Fibroblast of lung (primary cell): ENCODE measurements at regions not wholly inside any gene's neighbourhood (a gene's known extent, or its start where the extent isn't known, plus 50 kb on each side); places are given as distances from the start of the nearest gene placed in this dataset.

Experiments
- DNase-seq, 2 donors: peaks; one replicate each; pipeline versions ENCODE4 v3.0.0 to v3.0.0-alpha.2; 2010; ENCODE audit warnings: low read depth in 2 of 2
- H2AFZ ChIP-seq: 2 replicates; pipeline ENCODE4 v1.5.1; 2012; ENCODE audit warnings: low read length, control low read depth, inconsistent platforms
- H3K27ac ChIP-seq: 2 replicates; pipeline ENCODE4 v1.5.1; 2011; ENCODE audit warnings: low read length, control low read depth; ENCODE audit not compliant: insufficient read depth
- H3K27me3 ChIP-seq: 2 replicates; pipeline ENCODE4 v1.5.1; 2011; ENCODE audit warnings: mild to moderate bottlenecking, low read length; ENCODE audit not compliant: control insufficient read depth, insufficient read depth
- H3K36me3 ChIP-seq: 2 replicates; pipeline ENCODE4 v1.5.1; 2011; ENCODE audit warnings: low read length; ENCODE audit not compliant: control insufficient read depth, insufficient read depth
- H3K4me1 ChIP-seq: 2 replicates; pipeline ENCODE4 v1.5.1; 2011; ENCODE audit warnings: low read length; ENCODE audit not compliant: control insufficient read depth, insufficient read depth; ENCODE audit errors: extremely low read depth
- H3K4me2 ChIP-seq: 2 replicates; pipeline ENCODE4 v1.5.1; 2011; ENCODE audit warnings: low read length, control low read depth; ENCODE audit not compliant: insufficient read depth; ENCODE audit errors: extremely low read depth
- H3K4me3 ChIP-seq, 4 experiments: fragments of 200-600 bp in 1 of 4; sonication (generic) in 1 of 4; replicated peaks in 1 of 4; 2 replicates each; pipeline ENCODE4 v1.5.1; 2011 to 2016; ENCODE audit warnings: low read length in 4 of 4, low read depth in 3 of 4, mild to moderate bottlenecking in 3 of 4, control low read depth in 2 of 4, inconsistent platforms in 1 of 4, mixed read lengths in 1 of 4; ENCODE audit not compliant: insufficient read depth in 1 of 4; ENCODE audit errors: control extremely low read depth in 1 of 4
- H3K79me2 ChIP-seq: 2 replicates; pipeline ENCODE4 v1.5.1; 2012; ENCODE audit warnings: mild to moderate bottlenecking, low read length, inconsistent platforms; ENCODE audit not compliant: control insufficient read depth, insufficient read depth
- H3K9ac ChIP-seq: 2 replicates; pipeline ENCODE4 v1.5.1; 2011; ENCODE audit warnings: mild to moderate bottlenecking, low read length, control low read depth; ENCODE audit not compliant: insufficient read depth
- H3K9me3 ChIP-seq: 2 replicates; pipeline ENCODE4 v1.5.1; 2012; ENCODE audit warnings: low read depth, low read length; ENCODE audit not compliant: control insufficient read depth, insufficient read depth
- H4K20me1 ChIP-seq: 2 replicates; pipeline ENCODE4 v1.5.1; 2011; ENCODE audit warnings: low read length; ENCODE audit not compliant: control insufficient read depth, insufficient read depth; ENCODE audit errors: extremely low read depth
- EZH2 ChIP-seq: IDR thresholded peaks from 2 replicates; pipeline ENCODE4 v1.5.1; 2012; ENCODE audit warnings: low read length, control low read depth, mild to moderate bottlenecking; ENCODE audit errors: missing control alignments
- TF ChIP-seq, protein P1 (sequence below), 2 donors: IDR thresholded peaks in 1 of 2; conservative IDR thresholded peaks in 1 of 2; 1 replicate in 1 of 2; 2 replicates in 1 of 2; pipeline ENCODE4 v1.5.1; 2011 to 2012; ENCODE audit warnings: low read length in 2 of 2, control low read depth in 1 of 2, inconsistent platforms in 1 of 2, low read depth in 1 of 2, mild to moderate bottlenecking in 1 of 2

DNA sequence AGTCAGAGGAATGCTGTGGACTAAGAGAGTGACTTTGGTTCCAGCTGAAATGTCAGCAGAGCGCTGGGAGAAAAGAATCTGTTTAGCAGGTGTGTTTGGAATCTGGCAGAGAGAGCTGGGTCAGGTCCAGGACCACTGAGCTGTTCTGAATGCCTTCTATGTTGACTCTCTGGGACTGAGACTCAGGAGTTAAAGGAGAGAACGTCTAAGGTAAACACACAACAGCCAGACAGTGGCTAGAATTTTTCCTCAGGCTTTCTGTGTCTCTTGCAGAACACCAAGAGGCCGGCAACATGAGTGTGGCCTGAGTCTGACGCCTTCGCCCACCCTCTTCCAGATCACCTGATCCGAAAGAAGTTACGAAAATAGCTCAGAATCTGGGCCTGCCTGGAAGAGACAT lies 107.2 kb upstream of the ZNF462 start:
- no peaks in the 10 kb centered on the region for H3K79me2 ChIP-seq
- no peak overlapping the region for H3K4me2 ChIP-seq
- no peaks in the 10 kb centered on the region for H3K36me3 ChIP-seq
- TF ChIP-seq, protein P1, sequence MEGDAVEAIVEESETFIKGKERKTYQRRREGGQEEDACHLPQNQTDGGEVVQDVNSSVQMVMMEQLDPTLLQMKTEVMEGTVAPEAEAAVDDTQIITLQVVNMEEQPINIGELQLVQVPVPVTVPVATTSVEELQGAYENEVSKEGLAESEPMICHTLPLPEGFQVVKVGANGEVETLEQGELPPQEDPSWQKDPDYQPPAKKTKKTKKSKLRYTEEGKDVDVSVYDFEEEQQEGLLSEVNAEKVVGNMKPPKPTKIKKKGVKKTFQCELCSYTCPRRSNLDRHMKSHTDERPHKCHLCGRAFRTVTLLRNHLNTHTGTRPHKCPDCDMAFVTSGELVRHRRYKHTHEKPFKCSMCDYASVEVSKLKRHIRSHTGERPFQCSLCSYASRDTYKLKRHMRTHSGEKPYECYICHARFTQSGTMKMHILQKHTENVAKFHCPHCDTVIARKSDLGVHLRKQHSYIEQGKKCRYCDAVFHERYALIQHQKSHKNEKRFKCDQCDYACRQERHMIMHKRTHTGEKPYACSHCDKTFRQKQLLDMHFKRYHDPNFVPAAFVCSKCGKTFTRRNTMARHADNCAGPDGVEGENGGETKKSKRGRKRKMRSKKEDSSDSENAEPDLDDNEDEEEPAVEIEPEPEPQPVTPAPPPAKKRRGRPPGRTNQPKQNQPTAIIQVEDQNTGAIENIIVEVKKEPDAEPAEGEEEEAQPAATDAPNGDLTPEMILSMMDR (conservative IDR thresholded peaks at IDR 0.05 in 1 of 2, IDR thresholded peaks at IDR 0.05 in 1 of 2; ENCODE audit: low read depth in 1 of 2, low read length in 2 of 2) = no peak
- TF ChIP-seq EZH2 = no peak
- H4K20me1 ChIP-seq = no peaks in the 10 kb centered on the region
- H3K9ac ChIP-seq = no peak overlapping the region
- H2AFZ ChIP-seq = no peak overlapping the region
- no peaks in the 10 kb centered on the region for H3K4me1 ChIP-seq
- DNase-seq = no peak
- no peak overlapping the region for H3K4me3 ChIP-seq
- H3K27me3 ChIP-seq = no peaks in the 10 kb centered on the region
- H3K27ac ChIP-seq = no peak overlapping the region
- H3K9me3 ChIP-seq = no peaks in the 10 kb centered on the region

DNA sequence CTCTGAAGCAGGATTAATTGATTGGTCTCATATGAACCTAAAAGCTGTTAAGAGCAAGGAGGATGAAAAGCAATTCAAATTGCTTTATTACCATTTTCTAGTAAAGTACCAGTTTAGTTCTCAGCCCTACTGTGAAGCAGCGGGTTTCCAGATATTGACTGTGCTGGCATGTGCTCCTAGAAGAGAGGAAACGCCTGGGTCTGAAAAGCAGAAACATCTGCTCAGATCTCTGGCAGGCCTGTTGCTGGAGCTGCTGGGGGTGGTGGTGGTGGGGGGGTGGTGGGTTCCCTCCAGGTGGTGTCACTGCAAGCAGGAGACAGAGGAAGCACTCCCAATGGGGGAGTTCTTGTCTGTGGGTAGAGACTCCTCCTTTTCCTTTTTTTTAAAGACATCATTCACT lies 105.5 kb upstream of the ZNF462 start:
- no peak overlapping the region for H3K4me3 ChIP-seq
- H3K27ac ChIP-seq = no peak overlapping the region
- H3K4me2 ChIP-seq = no peak overlapping the region
- TF ChIP-seq, protein P1 (conservative IDR thresholded peaks at IDR 0.05 in 1 of 2, IDR thresholded peaks at IDR 0.05 in 1 of 2; ENCODE audit: low read depth in 1 of 2, low read length in 2 of 2) = no peak
- TF ChIP-seq EZH2 = no peak
- no peak overlapping the region for H2AFZ ChIP-seq
- no peaks in the 10 kb centered on the region for H4K20me1 ChIP-seq
- H3K9ac ChIP-seq = no peak overlapping the region
- H3K36me3 ChIP-seq = no peaks in the 10 kb centered on the region
- no peak for DNase-seq
- no peaks in the 10 kb centered on the region for H3K4me1 ChIP-seq
- H3K9me3 ChIP-seq = no peaks in the 10 kb centered on the region
- no peaks in the 10 kb centered on the region for H3K27me3 ChIP-seq
- no peaks in the 10 kb centered on the region for H3K79me2 ChIP-seq

DNA sequence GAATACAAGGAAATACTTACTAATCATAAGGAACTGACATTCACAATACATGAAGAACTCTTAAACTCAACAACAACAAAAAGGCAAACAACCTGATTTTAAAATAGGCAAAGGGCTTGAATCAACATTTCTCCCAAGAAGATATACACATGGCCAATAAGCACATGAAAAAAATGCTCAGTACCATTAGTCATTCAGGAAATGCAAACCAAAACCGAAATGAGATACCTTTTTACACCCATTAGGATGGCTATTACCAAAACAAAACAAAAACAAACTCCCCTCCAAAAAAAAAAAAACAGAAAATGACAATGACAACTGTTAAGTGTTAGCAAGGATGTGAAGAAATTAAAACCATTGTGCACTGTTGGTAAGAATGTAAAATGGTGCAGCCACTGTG lies 104.1 kb upstream of the ZNF462 start:
- Histone ChIP-seq H2AFZ (no peak overlapping the region), H3K4me3 (no peak overlapping the region), H3K27ac (no peak overlapping the region), H3K4me2 (no peak overlapping the region), H3K36me3 (no peaks in the 10 kb centered on the region), H3K4me1 (no peaks in the 10 kb centered on the region), H3K79me2 (no peaks in the 10 kb centered on the region), H4K20me1 (no peaks in the 10 kb centered on the region), H3K27me3 (no peaks in the 10 kb centered on the region), H3K9ac (no peak overlapping the region), H3K9me3 (no peaks in the 10 kb centered on the region)
- no peak for DNase-seq
- TF ChIP-seq, protein P1 (conservative IDR thresholded peaks at IDR 0.05 in 1 of 2, IDR thresholded peaks at IDR 0.05 in 1 of 2; ENCODE audit: low read depth in 1 of 2, low read length in 2 of 2) = no peak
- TF ChIP-seq EZH2 = no peak
